Caco-2 (cell line): ENCODE measurements at regions not wholly inside any gene's neighbourhood (a gene's known extent, or its start where the extent isn't known, plus 50 kb on each side); places are given as distances from the start of the nearest gene placed in this dataset.

Experiments
- BruUV-seq: library from RNA; stranded (reverse); fragments of 400-500 nt; replicated peaks from 2 replicates; lab custom pipeline; 2021; lab: Mats Ljungman, UMichigan
- CTCF ChIA-PET: fragments of 300-600 bp; sonication (Branson Sonifier 250); formaldehyde crosslinking; loops from one replicate; lab custom pipeline; 2022; ENCODE audit warnings: antibody characterized with exemption; lab: Charles Lee
- POLR2A ChIA-PET: fragments of 300-600 bp; sonication (Branson Sonifier 250); formaldehyde crosslinking; loops from one replicate; lab custom pipeline; 2022; ENCODE audit warnings: antibody characterized with exemption; lab: Charles Lee
- DNase-seq, 2 experiments: peaks; one replicate each; pipeline versions ENCODE4 v3.0.0 to v3.0.0-alpha.2; 2020 to 2022
- H3K27me3 ChIP-seq: replicated peaks from 2 replicates; pipeline ENCODE4 v1.6.0; 2011; ENCODE audit warnings: low read length; ENCODE audit not compliant: control insufficient read depth, insufficient read depth
- H3K36me3 ChIP-seq: 2 replicates; pipeline ENCODE4 v1.5.1; 2011; ENCODE audit warnings: low read length; ENCODE audit not compliant: control insufficient read depth, insufficient read depth
- H3K4me1 ChIP-seq: fragments of 250-450 bp; sonication (Bioruptor Pico); 2 replicates; pipeline ENCODE4 v1.5.1; 2020; ENCODE audit warnings: mild to moderate bottlenecking
- H3K4me3 ChIP-seq: 2 replicates; pipeline ENCODE4 v1.5.1; 2011; ENCODE audit warnings: low read depth, mild to moderate bottlenecking, control low read depth, low read length
- H3K9me3 ChIP-seq: fragments of 250-450 bp; sonication (Bioruptor Pico); 2 replicates; pipeline ENCODE4 v1.5.1; 2020; ENCODE audit warnings: mild to moderate bottlenecking, moderate library complexity
- H3K27ac Mint-ChIP-seq: one replicate; pipeline ENCODE4 v1.8.0; 2022; ENCODE audit warnings: mixed read lengths; ENCODE audit not compliant: unreplicated experiment
- H3K27me3 Mint-ChIP-seq: one replicate; pipeline ENCODE4 v1.8.0; 2022; ENCODE audit warnings: mixed read lengths; ENCODE audit not compliant: insufficient read depth, unreplicated experiment
- H3K36me3 Mint-ChIP-seq: one replicate; pipeline ENCODE4 v1.8.0; 2022; ENCODE audit warnings: mild to moderate bottlenecking, mixed read lengths; ENCODE audit not compliant: insufficient read depth, unreplicated experiment
- H3K4me1 Mint-ChIP-seq: one replicate; pipeline ENCODE4 v1.8.0; 2022; ENCODE audit warnings: low read depth, mixed read lengths; ENCODE audit not compliant: unreplicated experiment
- H3K4me3 Mint-ChIP-seq: one replicate; pipeline ENCODE4 v1.8.0; 2022; ENCODE audit warnings: mild to moderate bottlenecking, moderate library complexity, mixed read lengths; ENCODE audit not compliant: unreplicated experiment
- H3K9me3 Mint-ChIP-seq: one replicate; pipeline ENCODE4 v1.8.0; 2022; ENCODE audit warnings: mixed read lengths; ENCODE audit not compliant: unreplicated experiment
- CTCF ChIP-seq, 2 experiments: fragments of 200-600 bp in 1 of 2; IDR thresholded peaks; 1 replicate in 1 of 2; 2 replicates in 1 of 2; pipeline versions ENCODE4 v1.5.1 to v1.8.0; 2011 to 2022; ENCODE audit warnings: antibody characterized with exemption in 1 of 2, control low read depth in 1 of 2, inconsistent platforms in 1 of 2, low read depth in 1 of 2, low read length in 1 of 2, mild to moderate bottlenecking in 1 of 2, moderate library complexity in 1 of 2; ENCODE audit not compliant: insufficient read depth in 1 of 2, severe bottlenecking in 1 of 2, unreplicated experiment in 1 of 2
- intact Hi-C: fragments of 100-400 bp; cut with micrococcal nuclease; formaldehyde crosslinking; loops from one replicate; pipeline ENCODE4 v1.10.0; 2022; ENCODE audit not compliant: unreplicated experiment

GRCh38 chr5:166786889-166787288, 1504.6 kb upstream of the WWC1 start:
- ChIA-PET CTCF (no interaction called here), POLR2A (no interaction called here)
- Histone ChIP-seq H3K4me1 (peaks cover 13% of the 10 kb centered on the region; the same call in 1 of the 2 replicates), H3K9me3 (no peaks in the 10 kb centered on the region), H3K36me3 (no peaks in the 10 kb centered on the region), H3K4me3 (no peak overlapping the region), H3K27me3 (no peaks in the 10 kb centered on the region)
- Mint-ChIP-seq H3K4me1 (no peaks in the 10 kb centered on the region), H3K27me3 (no peaks in the 10 kb centered on the region), H3K36me3 (no peaks in the 10 kb centered on the region), H3K27ac (no peak overlapping the region), H3K9me3 (no peaks in the 10 kb centered on the region), H3K4me3 (no peak overlapping the region)
- no peak for TF ChIP-seq CTCF (IDR thresholded peaks at IDR 0.05; ENCODE audit: insufficient read depth in 1 of 2, low read depth in 1 of 2, low read length in 1 of 2, severe bottlenecking in 1 of 2, unreplicated experiment in 1 of 2)
- intact Hi-C loops: no loop called here
- no peak for DNase-seq
- BruUV-seq: no TSS peak

- POLR2A ChIA-PET: no interaction called here
- Histone ChIP-seq H3K4me1 (peaks cover 13% of the 10 kb centered on the region; the same call in 1 of the 2 replicates), H3K27me3 (no peaks in the 10 kb centered on the region), H3K4me3 (no peak overlapping the region), H3K36me3 (no peaks in the 10 kb centered on the region), H3K9me3 (no peaks in the 10 kb centered on the region)
- Mint-ChIP-seq H3K27me3 (no peaks in the 10 kb centered on the region), H3K4me1 (no peaks in the 10 kb centered on the region), H3K36me3 (no peaks in the 10 kb centered on the region), H3K9me3 (no peaks in the 10 kb centered on the region), H3K4me3 (no peak overlapping the region), H3K27ac (no peak overlapping the region)
- CTCF ChIA-PET: no interaction called here
- no peak for TF ChIP-seq CTCF (IDR thresholded peaks at IDR 0.05; ENCODE audit: insufficient read depth in 1 of 2, low read depth in 1 of 2, low read length in 1 of 2, severe bottlenecking in 1 of 2, unreplicated experiment in 1 of 2)
- intact Hi-C loops: loop anchor here (2.0 kb wide), 1 partner anchor 77 kb away; no protein-coding TSS in a partner anchor
- no TSS peak for BruUV-seq
- no peak for DNase-seq
Measured at GRCh38 chr5:166788050-166788449, 1503.4 kb upstream of the WWC1 start.

- no peak for DNase-seq
- Histone ChIP-seq H3K4me3 (no peak overlapping the region), H3K36me3 (no peaks in the 10 kb centered on the region), H3K9me3 (no peaks in the 10 kb centered on the region), H3K4me1 (no peaks in the 10 kb centered on the region), H3K27me3 (no peaks in the 10 kb centered on the region)
- ChIA-PET CTCF (no interaction called here), POLR2A (no interaction called here)
- intact Hi-C loops: no loop called here
- peaks cover 9% of the 10 kb centered on the region for H3K9me3 Mint-ChIP-seq
- H3K4me3 Mint-ChIP-seq: no peak overlapping the region
- no peaks in the 10 kb centered on the region for H3K27me3 Mint-ChIP-seq
- TF ChIP-seq CTCF (IDR thresholded peaks at IDR 0.05; ENCODE audit: insufficient read depth in 1 of 2, low read depth in 1 of 2, low read length in 1 of 2, severe bottlenecking in 1 of 2, unreplicated experiment in 1 of 2): no peak
- no peaks in the 10 kb centered on the region for H3K36me3 Mint-ChIP-seq
- no TSS peak for BruUV-seq
- no peaks in the 10 kb centered on the region for H3K4me1 Mint-ChIP-seq
- no peak overlapping the region for H3K27ac Mint-ChIP-seq
Measured at GRCh38 chr5:166795756-166796155, 1495.7 kb upstream of the WWC1 start.
